Endothelial cell of umbilical vein (primary cell): ENCODE measurements at regions not wholly inside any gene's neighbourhood (a gene's known extent, or its start where the extent isn't known, plus 50 kb on each side); places are given as distances from the start of the nearest gene placed in this dataset.

Experiments used
- BruUV-seq: library from RNA; stranded (reverse); fragments of 400-500 nt; replicated peaks from 2 replicates; lab custom pipeline; 2021; lab: Mats Ljungman, UMichigan
- CTCF ChIA-PET: fragments of 300-600, 350-600 bp; sonication (Branson Sonifier 250); formaldehyde crosslinking; loops from one replicate; lab custom pipeline; 2021; ENCODE audit warnings: antibody characterized with exemption, inconsistent platforms; lab: Charles Lee
- POLR2A ChIA-PET: fragments of 300-600, 350-600 bp; sonication (Branson Sonifier 250); formaldehyde crosslinking; loops from one replicate; lab custom pipeline; 2021; ENCODE audit warnings: antibody characterized with exemption, inconsistent platforms; lab: Charles Lee
- DNase-seq: peaks from one replicate; pipeline ENCODE4 v3.0.0-alpha.2; 2011; ENCODE audit warnings: low read depth, low spot score
- FAIRE-seq: peaks from 2 replicates; lab custom pipeline; 2011; peaks lifted over from hg19 to GRCh38; lab: Jason Lieb, UNC
- H2AFZ ChIP-seq: 2 replicates; pipeline ENCODE4 v1.6.0; 2012; ENCODE audit warnings: low read depth, low read length, control low read depth, inconsistent platforms
- H3K27ac ChIP-seq: 2 replicates; pipeline ENCODE4 v1.5.1; 2011; ENCODE audit warnings: low read depth, mild to moderate bottlenecking, control low read depth, low read length, moderate library complexity; ENCODE audit not compliant: insufficient read depth
- H3K27me3 ChIP-seq, 2 experiments: 2 replicates each; pipeline versions ENCODE4 v1.6.0 to v1.6.1; 2011; ENCODE audit warnings: low read length in 2 of 2, mixed read lengths in 1 of 2; ENCODE audit not compliant: control insufficient read depth in 2 of 2, insufficient read depth in 2 of 2
- H3K36me3 ChIP-seq, 2 experiments: 2 replicates in 1 of 2; 3 replicates in 1 of 2; pipeline ENCODE4 v1.5.1; 2011; ENCODE audit warnings: low read length in 2 of 2, mild to moderate bottlenecking in 1 of 2, moderate library complexity in 1 of 2; ENCODE audit not compliant: control insufficient read depth in 2 of 2, insufficient read depth in 2 of 2; ENCODE audit errors: extremely low read depth in 1 of 2
- H3K4me1 ChIP-seq: 3 replicates; pipeline ENCODE4 v1.5.1; 2011; ENCODE audit warnings: mild to moderate bottlenecking, low read length; ENCODE audit not compliant: control insufficient read depth, insufficient read depth; ENCODE audit errors: extremely low read depth
- H3K4me2 ChIP-seq: 2 replicates; pipeline ENCODE4 v1.6.1; 2011; ENCODE audit warnings: low read length, control low read depth, mixed read lengths; ENCODE audit not compliant: insufficient read depth
- H3K4me3 ChIP-seq, 3 experiments: fragments of 200-600 bp in 1 of 3; sonication (generic), shearing (Covaris generic) in 1 of 3; replicated peaks in 1 of 3; 2 replicates each; pipeline ENCODE4 v1.5.1; 2011 to 2016; ENCODE audit warnings: control low read depth in 3 of 3, low read length in 3 of 3, mild to moderate bottlenecking in 2 of 3, inconsistent platforms in 1 of 3, low read depth in 1 of 3, moderate library complexity in 1 of 3; ENCODE audit not compliant: insufficient read depth in 1 of 3
- H3K79me2 ChIP-seq: 2 replicates; pipeline ENCODE4 v1.6.0; 2012; ENCODE audit warnings: low read length, inconsistent platforms; ENCODE audit not compliant: control insufficient read depth, insufficient read depth
- H3K9ac ChIP-seq: replicated peaks from 2 replicates; pipeline ENCODE3; 2011; ENCODE audit warnings: low read length, control low read depth; ENCODE audit not compliant: insufficient read depth; ENCODE audit errors: extremely low read depth
- H3K9me1 ChIP-seq: replicated peaks from 3 replicates; pipeline ENCODE4 v1.6.0; 2011; ENCODE audit warnings: mild to moderate bottlenecking, low read length; ENCODE audit not compliant: control insufficient read depth, insufficient read depth; ENCODE audit errors: extremely low read depth
- H3K9me3 ChIP-seq: replicated peaks from 2 replicates; pipeline ENCODE4 v1.5.1; 2012; ENCODE audit warnings: low read length, inconsistent platforms; ENCODE audit not compliant: control insufficient read depth, insufficient read depth
- H4K20me1 ChIP-seq: replicated peaks from 2 replicates; pipeline ENCODE3; 2011; ENCODE audit warnings: mild to moderate bottlenecking, low read length; ENCODE audit not compliant: control insufficient read depth, insufficient read depth; ENCODE audit errors: extremely low read depth
- CTCF ChIP-seq, 2 donors: IDR thresholded peaks; 1 replicate in 1 of 2; 2 replicates in 1 of 2; pipeline ENCODE4 v1.5.1; 2011; ENCODE audit warnings: low read length in 2 of 2, mild to moderate bottlenecking in 2 of 2, moderate library complexity in 2 of 2, control low read depth in 1 of 2, inconsistent platforms in 1 of 2, low read depth in 1 of 2; ENCODE audit not compliant: insufficient read depth in 1 of 2; ENCODE audit errors: extremely low read depth in 1 of 2
- EZH2 ChIP-seq: IDR thresholded peaks from 2 replicates; pipeline ENCODE4 v1.6.1; 2012; ENCODE audit warnings: borderline replicate concordance, low read depth, mild to moderate bottlenecking, moderate library complexity, low read length, inconsistent platforms; ENCODE audit not compliant: severe bottlenecking
- FOS ChIP-seq: IDR thresholded peaks from 2 replicates; pipeline ENCODE4 v1.6.1; 2011; ENCODE audit warnings: mild to moderate bottlenecking, low read length, moderate library complexity, borderline replicate concordance; ENCODE audit not compliant: insufficient read depth
- GATA2 ChIP-seq: IDR thresholded peaks from 2 replicates; pipeline ENCODE4 v1.7.0; 2011; ENCODE audit warnings: low read depth, mild to moderate bottlenecking, moderate library complexity, mixed read lengths, low read length; ENCODE audit not compliant: insufficient read length, insufficient read depth
- JUN ChIP-seq: IDR thresholded peaks from 2 replicates; pipeline ENCODE4 v1.6.1; 2011; ENCODE audit warnings: borderline replicate concordance, low read depth; ENCODE audit not compliant: insufficient read length, insufficient read depth
- MYC ChIP-seq: IDR thresholded peaks from one replicate; pipeline ENCODE4 v1.6.1; 2011; ENCODE audit warnings: mild to moderate bottlenecking, low read depth, low read length
- POLR2A ChIP-seq: IDR thresholded peaks from 2 replicates; pipeline ENCODE4 v1.6.1; 2012; ENCODE audit warnings: low read depth, mild to moderate bottlenecking, control low read depth, low read length
- POLR2AphosphoS5 ChIP-seq: IDR thresholded peaks from 2 replicates; pipeline ENCODE4 v1.6.1; 2012; ENCODE audit warnings: low read depth, mild to moderate bottlenecking, control low read depth, low read length, moderate library complexity; ENCODE audit not compliant: insufficient read depth
- dilution Hi-C: fragments of 300-500 bp; cut with MboI; formaldehyde crosslinking; loops from one replicate; pipeline ENCODE4 v1.15.0; 2019; ENCODE audit warnings: low sequenced_read_pairs; ENCODE audit not compliant: extremely low pct_ligation_motif_present
- intact Hi-C: fragments of 100-400 bp; cut with micrococcal nuclease; formaldehyde crosslinking; loops from one replicate; pipeline ENCODE4 v1.10.0; 2022
- TF ChIP-seq, protein P1 (sequence below): IDR thresholded peaks from 2 replicates; pipeline ENCODE4 v1.6.1; 2011; ENCODE audit not compliant: insufficient read depth, insufficient read length

GRCh38 chr12:80044694-80045046 lies 54.7 kb upstream of the OTOGL start:
- H3K36me3 ChIP-seq: no peaks in the 10 kb centered on the region
- H3K9me3 ChIP-seq: no peaks in the 10 kb centered on the region
- H2AFZ ChIP-seq: no peak overlapping the region
- H3K27me3 ChIP-seq: no peaks in the 10 kb centered on the region
- dilution Hi-C loops (no loop called here), intact Hi-C loops (no loop called here)
- H3K27ac ChIP-seq: no peak overlapping the region
- no peak overlapping the region for H3K4me2 ChIP-seq
- no peak overlapping the region for H3K4me3 ChIP-seq
- ChIA-PET CTCF (interaction anchor here (0.7 to 1.4 kb wide), 2 partner anchors 24 to 278 kb away, joined by 3 to 4 read pairs; no protein-coding TSS in a partner anchor), POLR2A (no interaction called here)
- FAIRE-seq: peak; percentile 38
- no peak overlapping the region for H3K9ac ChIP-seq
- DNase-seq: peak; percentile 36
- no peaks in the 10 kb centered on the region for H4K20me1 ChIP-seq
- H3K9me1 ChIP-seq: no peaks in the 10 kb centered on the region
- no peaks in the 10 kb centered on the region for H3K79me2 ChIP-seq
- no TSS peak for BruUV-seq
- TF ChIP-seq JUN: peak; percentile 54
- TF ChIP-seq POLR2AphosphoS5: no peak
- TF ChIP-seq CTCF (IDR thresholded peaks at IDR 0.05; ENCODE audit: extremely low read depth in 1 of 2, insufficient read depth in 1 of 2, low read depth in 1 of 2, low read length in 2 of 2): no peak
- peak; percentile 93 for TF ChIP-seq FOS
- TF ChIP-seq GATA2: peak; percentile 27
- no peak for TF ChIP-seq EZH2
- no peak for TF ChIP-seq POLR2A
- TF ChIP-seq MYC: no peak
- TF ChIP-seq, protein P1, sequence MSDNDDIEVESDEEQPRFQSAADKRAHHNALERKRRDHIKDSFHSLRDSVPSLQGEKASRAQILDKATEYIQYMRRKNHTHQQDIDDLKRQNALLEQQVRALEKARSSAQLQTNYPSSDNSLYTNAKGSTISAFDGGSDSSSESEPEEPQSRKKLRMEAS: no peak
- peaks cover 16% of the 10 kb centered on the region for H3K4me1 ChIP-seq
